OCI-LY3 (cell line): ENCODE measurements at regions not wholly inside any gene's neighbourhood (a gene's known extent, or its start where the extent isn't known, plus 50 kb on each side); places are given as distances from the start of the nearest gene placed in this dataset.

ENCODE experiments used
- H2AFZ ChIP-seq: fragments of 200-600, 300-600 bp; shearing (Covaris generic); 2 replicates; pipeline ENCODE4 v1.6.0; 2014; ENCODE audit warnings: antibody characterized with exemption, low read depth, low read length
- H3K27ac ChIP-seq: fragments of 200-600, 300-600 bp; sonication (generic); 2 replicates; pipeline ENCODE4 v1.5.1; 2014; ENCODE audit warnings: mild to moderate bottlenecking, low read length, moderate library complexity, mixed read lengths
- H3K27me3 ChIP-seq: fragments of 200-600, 300-600 bp; sonication (generic); 2 replicates; pipeline ENCODE4 v1.6.1; 2014; ENCODE audit warnings: low read depth, low read length, mixed read lengths
- H3K36me3 ChIP-seq: fragments of 200-600, 300-600 bp; sonication (generic); replicated peaks from 2 replicates; pipeline ENCODE3; 2014; ENCODE audit warnings: low read depth, low read length, mixed read lengths
- H3K4me1 ChIP-seq: fragments of 300-600, 200-600 bp; sonication (generic); 2 replicates; pipeline ENCODE4 v1.6.1; 2014; ENCODE audit warnings: low read length, mixed read lengths
- H3K4me2 ChIP-seq: fragments of 200-600, 300-600 bp; sonication (generic); 2 replicates; pipeline ENCODE4 v1.6.1; 2014; ENCODE audit warnings: low read length, mixed read lengths
- H3K4me3 ChIP-seq: fragments of 300-600, 200-600 bp; sonication (generic); 2 replicates; pipeline ENCODE4 v1.5.1; 2014; ENCODE audit warnings: antibody characterized with exemption, mild to moderate bottlenecking, low read length, moderate library complexity
- H3K79me2 ChIP-seq: fragments of 300-600, 200-600 bp; shearing (Covaris generic); 2 replicates; pipeline ENCODE4 v1.6.1; 2014; ENCODE audit warnings: mild to moderate bottlenecking, low read length, mixed read lengths
- H3K9ac ChIP-seq: fragments of 300-600, 200-600 bp; shearing (Covaris generic); 2 replicates; pipeline ENCODE4 v1.6.0; 2014; ENCODE audit warnings: mild to moderate bottlenecking, low read length, moderate library complexity
- H3K9me3 ChIP-seq: fragments of 200-600, 300-600 bp; shearing (Covaris generic); 2 replicates; pipeline ENCODE4 v1.6.1; 2014; ENCODE audit warnings: low read length, mixed read lengths; ENCODE audit not compliant: insufficient read depth
- H4K20me1 ChIP-seq: fragments of 200-600, 300-600 bp; sonication (generic); 2 replicates; pipeline ENCODE4 v1.6.1; 2016; ENCODE audit warnings: low read length, mixed read lengths; ENCODE audit not compliant: insufficient read depth
- EZH2phosphoT487 ChIP-seq: fragments of 200-600 bp; shearing (Covaris generic); IDR thresholded peaks from 2 replicates; pipeline ENCODE4 v1.6.1; 2018; ENCODE audit warnings: antibody characterized with exemption, mixed run types, low read depth
- TF ChIP-seq, protein P1 (sequence below): fragments of 200-600, 300-600 bp; sonication (generic); IDR thresholded peaks from 2 replicates; pipeline ENCODE4 v1.5.1; 2014; ENCODE audit warnings: antibody characterized with exemption, low read length, low read depth

DNA sequence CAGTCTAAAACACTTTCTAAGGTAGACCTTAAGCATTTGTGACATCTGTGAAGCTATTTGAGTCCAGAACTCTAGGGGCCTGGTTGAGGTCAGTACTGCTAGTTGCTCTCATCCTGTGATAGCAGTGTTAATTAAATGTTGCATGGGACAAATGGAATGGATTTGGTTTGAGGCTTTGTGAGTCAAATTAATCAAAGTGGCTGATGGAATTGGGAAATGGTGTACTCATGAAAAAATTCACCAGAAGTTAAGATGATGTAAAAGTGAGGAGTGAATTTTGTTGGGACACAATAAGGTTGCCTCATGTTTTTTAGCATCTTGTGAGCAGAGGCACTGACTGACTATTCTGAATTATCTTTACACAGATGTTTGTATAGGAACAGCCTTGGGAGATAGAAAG is 99.2 kb upstream of the ARSJ start:
- H3K9ac ChIP-seq, result no peak overlapping the region
- H3K36me3 ChIP-seq, result no peaks in the 10 kb centered on the region
- no peaks in the 10 kb centered on the region for H3K4me1 ChIP-seq
- no peaks in the 10 kb centered on the region for H4K20me1 ChIP-seq
- no peak overlapping the region for H3K4me2 ChIP-seq
- no peaks in the 10 kb centered on the region for H3K9me3 ChIP-seq
- no peak overlapping the region for H3K4me3 ChIP-seq
- no peaks in the 10 kb centered on the region for H3K27me3 ChIP-seq
- H3K27ac ChIP-seq, result no peak overlapping the region
- no peak overlapping the region for H2AFZ ChIP-seq
- TF ChIP-seq EZH2phosphoT487, result no peak
- TF ChIP-seq, protein P1, sequence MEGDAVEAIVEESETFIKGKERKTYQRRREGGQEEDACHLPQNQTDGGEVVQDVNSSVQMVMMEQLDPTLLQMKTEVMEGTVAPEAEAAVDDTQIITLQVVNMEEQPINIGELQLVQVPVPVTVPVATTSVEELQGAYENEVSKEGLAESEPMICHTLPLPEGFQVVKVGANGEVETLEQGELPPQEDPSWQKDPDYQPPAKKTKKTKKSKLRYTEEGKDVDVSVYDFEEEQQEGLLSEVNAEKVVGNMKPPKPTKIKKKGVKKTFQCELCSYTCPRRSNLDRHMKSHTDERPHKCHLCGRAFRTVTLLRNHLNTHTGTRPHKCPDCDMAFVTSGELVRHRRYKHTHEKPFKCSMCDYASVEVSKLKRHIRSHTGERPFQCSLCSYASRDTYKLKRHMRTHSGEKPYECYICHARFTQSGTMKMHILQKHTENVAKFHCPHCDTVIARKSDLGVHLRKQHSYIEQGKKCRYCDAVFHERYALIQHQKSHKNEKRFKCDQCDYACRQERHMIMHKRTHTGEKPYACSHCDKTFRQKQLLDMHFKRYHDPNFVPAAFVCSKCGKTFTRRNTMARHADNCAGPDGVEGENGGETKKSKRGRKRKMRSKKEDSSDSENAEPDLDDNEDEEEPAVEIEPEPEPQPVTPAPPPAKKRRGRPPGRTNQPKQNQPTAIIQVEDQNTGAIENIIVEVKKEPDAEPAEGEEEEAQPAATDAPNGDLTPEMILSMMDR, result no peak
- H3K79me2 ChIP-seq, result no peaks in the 10 kb centered on the region

- Histone ChIP-seq H3K36me3 (no peaks in the 10 kb centered on the region), H3K4me2 (no peak overlapping the region), H3K9me3 (no peaks in the 10 kb centered on the region), H4K20me1 (no peaks in the 10 kb centered on the region), H3K27me3 (no peaks in the 10 kb centered on the region), H3K4me3 (no peak overlapping the region), H2AFZ (no peak overlapping the region), H3K27ac (no peak overlapping the region), H3K79me2 (no peaks in the 10 kb centered on the region), H3K9ac (no peak overlapping the region), H3K4me1 (no peaks in the 10 kb centered on the region)
- TF ChIP-seq EZH2phosphoT487, result no peak
- TF ChIP-seq, protein P1, result no peak
Observed at GRCh38 chr4:114081783-114082182, 102.3 kb upstream of the ARSJ start.

- Histone ChIP-seq H3K9me3 (no peaks in the 10 kb centered on the region), H4K20me1 (no peaks in the 10 kb centered on the region)
- TF ChIP-seq EZH2phosphoT487, result no peak
- TF ChIP-seq, protein P1, result no peak
Observed at GRCh38 chr4:114082348-114082747, 102.9 kb upstream of the ARSJ start.

DNA sequence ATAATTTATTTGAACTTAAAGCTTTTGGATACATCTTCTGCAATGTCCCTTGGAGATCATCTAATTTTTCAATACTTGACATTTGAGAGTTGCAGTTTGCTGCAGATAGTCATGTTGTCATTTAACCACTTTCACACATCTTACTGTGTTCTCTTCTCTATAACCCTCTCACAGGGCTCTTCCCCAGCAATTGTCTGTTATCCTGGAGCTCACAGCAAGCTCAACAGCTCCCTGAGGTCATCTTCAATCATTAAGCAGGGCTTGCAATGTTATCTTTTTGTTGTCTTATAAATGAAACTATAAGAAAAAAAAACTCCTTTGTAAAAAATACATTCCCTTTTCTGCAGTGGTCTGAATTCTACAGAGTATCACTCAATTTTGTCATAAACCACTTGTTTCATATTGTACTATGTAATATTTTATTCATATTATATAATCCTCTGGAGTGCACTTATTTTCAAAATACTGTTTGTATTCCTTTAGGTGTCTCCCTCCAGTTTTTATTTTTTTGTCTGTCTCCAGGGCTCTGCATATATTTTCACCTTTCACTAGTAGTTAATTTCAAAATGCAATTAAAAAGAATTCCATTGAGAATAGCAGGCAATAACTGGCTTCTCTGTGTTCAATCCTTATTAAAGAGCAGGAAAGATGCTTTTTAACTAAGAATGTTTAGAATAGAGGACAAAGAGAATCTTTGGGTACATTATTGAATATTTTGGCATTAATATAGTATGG is 106.3 kb upstream of the ARSJ start:
- Histone ChIP-seq H3K9me3 (no peaks in the 10 kb centered on the region), H3K9ac (no peak overlapping the region), H3K4me2 (no peak overlapping the region), H3K4me3 (no peak overlapping the region), H3K27ac (no peak overlapping the region), H4K20me1 (no peaks in the 10 kb centered on the region), H3K27me3 (no peaks in the 10 kb centered on the region), H3K79me2 (no peaks in the 10 kb centered on the region), H3K4me1 (no peaks in the 10 kb centered on the region), H2AFZ (no peak overlapping the region), H3K36me3 (no peaks in the 10 kb centered on the region)
- TF ChIP-seq, protein P1, result no peak
- no peak for TF ChIP-seq EZH2phosphoT487

More at GRCh38 chr4:114082348-114082747, 102.9 kb upstream of the ARSJ start:
- Histone ChIP-seq H3K27me3 (no peaks in the 10 kb centered on the region), H3K4me3 (no peak overlapping the region), H3K79me2 (no peaks in the 10 kb centered on the region), H3K4me1 (no peaks in the 10 kb centered on the region), H3K4me2 (no peak overlapping the region), H3K27ac (no peak overlapping the region), H3K36me3 (no peaks in the 10 kb centered on the region), H2AFZ (no peak overlapping the region), H3K9ac (no peak overlapping the region)
